ENCODE measurements at regions not wholly inside any gene's neighbourhood (a gene's known extent, or its start where the extent isn't known, plus 50 kb on each side); places are given as distances from the start of the nearest gene placed in this dataset.
"Not testable (repeated sequence)": the region's sequence is repeated elsewhere in the genome, so short reads cannot be mapped to it uniquely, and the experiment has no call there.

GRCh38 chr12:115813256-115813655 lies 464.2 kb downstream of the MED13L start:
- no peak for DNase-seq (ENCODE audit: low read depth in 4 of 4, low spot score in 3 of 4)

- DNase-seq (ENCODE audit: low read depth in 4 of 4, low spot score in 3 of 4) = no peak
Observed at GRCh38 chr12:115811929-115812328, 465.6 kb downstream of the MED13L start.

- no peak for DNase-seq (ENCODE audit: low read depth in 4 of 4, low spot score in 3 of 4)
Observed at GRCh38 chr12:115811045-115811444, 466.4 kb downstream of the MED13L start.

DNA sequence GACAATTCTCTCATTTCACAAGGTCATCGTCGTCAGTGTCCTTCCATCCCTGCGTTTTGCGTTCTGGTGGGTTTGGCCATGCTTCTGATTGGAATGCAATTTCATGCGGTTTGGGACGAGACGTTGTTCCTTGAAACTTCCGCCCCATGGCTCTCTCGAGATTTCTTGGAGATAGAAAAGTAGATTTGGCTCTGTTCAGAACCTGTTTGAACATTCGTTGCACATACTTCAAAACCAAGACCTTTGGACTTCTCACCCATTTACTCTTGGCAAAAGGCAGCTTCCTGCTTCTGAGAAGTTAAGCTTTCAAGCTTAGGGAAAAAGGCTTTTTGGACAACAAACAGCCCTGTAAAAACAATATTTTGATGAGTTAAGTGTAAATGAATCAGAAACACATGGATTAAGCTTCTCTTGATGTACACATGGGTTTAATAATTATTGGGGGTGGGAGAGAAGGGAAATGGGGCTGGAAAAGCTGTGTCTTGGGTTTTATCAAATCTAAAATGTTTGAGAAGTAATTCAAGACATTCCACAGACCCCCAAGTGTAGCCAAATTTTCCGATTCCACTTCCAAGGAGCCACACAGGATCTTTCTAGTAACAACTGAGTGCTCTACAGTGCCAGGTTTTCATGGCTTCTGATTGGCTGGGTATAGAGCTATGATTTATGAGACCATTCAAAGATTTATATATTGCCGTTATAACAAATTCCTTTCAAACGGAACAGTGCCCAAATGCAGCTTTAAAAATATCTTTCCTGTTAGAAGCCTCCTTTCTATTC lies 467.2 kb downstream of the MED13L start:
- no peak for DNase-seq (ENCODE audit: low read depth in 4 of 4, low spot score in 3 of 4)

- no peak for DNase-seq (ENCODE audit: low read depth in 4 of 4, low spot score in 3 of 4)
Observed at GRCh38 chr12:115806000-115806399, 471.5 kb downstream of the MED13L start.

GRCh38 chr12:115802767-115803166 lies 474.7 kb downstream of the MED13L start:
- no peak for DNase-seq (ENCODE audit: low read depth in 4 of 4, low spot score in 3 of 4)

- DNase-seq (ENCODE audit: low read depth in 4 of 4, low spot score in 3 of 4) = peak in 2 of 4 donors; percentile 35 to 47
Observed at GRCh38 chr12:115801871-115802270, 475.6 kb downstream of the MED13L start.

DNA sequence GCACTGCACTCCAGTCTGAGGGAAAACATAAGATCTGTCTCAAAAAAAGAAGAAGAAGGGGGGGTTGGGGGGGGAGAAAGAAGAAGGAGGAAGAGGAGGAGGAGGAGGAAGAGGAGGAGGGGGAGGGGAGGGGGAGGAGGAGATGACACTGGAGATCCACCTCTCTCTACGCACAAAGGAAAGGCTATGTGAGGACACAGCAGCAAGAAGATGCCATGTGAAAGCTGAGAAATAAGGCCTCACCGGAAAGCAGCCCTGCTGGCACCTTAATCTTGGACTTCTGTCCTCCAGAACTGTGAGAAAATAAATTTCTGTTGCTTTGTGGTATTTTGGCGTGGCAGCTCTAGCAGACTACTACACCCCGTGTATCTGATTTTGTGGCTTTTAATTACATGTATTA lies 477.9 kb downstream of the MED13L start:
- no peak for DNase-seq (ENCODE audit: low read depth in 4 of 4, low spot score in 3 of 4)

DNA sequence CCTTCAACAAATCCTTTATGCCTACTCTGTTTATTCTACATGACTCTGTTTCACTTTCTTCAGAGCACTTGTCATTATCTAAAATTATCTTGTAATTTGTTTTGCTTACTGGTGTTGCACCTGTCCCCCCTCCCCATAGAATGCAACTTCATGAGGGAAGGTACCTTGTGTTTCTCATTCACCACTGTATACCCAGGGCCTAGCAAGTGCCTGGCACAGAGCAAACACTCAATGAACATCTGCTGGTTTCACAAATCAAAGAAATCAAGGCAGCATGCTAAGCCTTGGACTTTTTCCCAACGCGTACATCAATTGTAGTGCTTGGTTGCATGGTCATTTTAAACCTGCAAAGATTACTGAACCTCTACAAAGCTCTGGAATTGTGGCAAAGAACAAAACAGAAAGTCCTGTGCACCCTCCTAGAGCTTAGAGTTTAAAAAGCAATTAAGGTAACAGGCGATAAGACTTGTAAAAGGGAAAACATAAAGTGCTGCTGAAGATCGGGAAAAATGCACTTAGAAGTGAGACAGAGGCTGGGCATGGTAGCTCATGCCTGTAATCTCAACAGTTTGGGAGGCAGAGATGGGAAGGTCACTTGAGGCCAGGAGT lies 479.1 kb downstream of the MED13L start:
- DNase-seq (ENCODE audit: low read depth in 4 of 4, low spot score in 3 of 4) = no peak

GRCh38 chr12:115794659-115795081 lies 482.8 kb downstream of the MED13L start:
- no peak for DNase-seq (ENCODE audit: low read depth in 4 of 4, low spot score in 3 of 4)

DNA sequence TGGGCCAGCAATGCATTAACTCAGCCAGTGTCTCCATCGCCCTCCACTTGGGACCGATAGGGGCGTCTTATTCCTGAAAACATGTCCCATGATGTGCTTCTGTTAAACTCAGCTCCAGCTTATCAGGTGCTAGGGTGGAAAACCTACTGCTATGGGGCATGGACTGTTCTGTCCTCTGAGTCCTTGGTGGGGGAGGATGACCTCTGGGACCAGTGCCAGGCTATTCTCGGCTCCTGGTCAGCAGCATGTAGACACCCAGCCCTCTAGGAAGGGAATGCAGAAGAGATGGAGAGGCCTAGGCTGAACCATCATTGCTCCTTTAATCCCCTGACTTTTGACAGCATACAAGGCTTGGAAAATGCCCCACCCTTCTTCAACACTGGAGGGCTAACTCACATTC lies 486.2 kb downstream of the MED13L start:
- no peak for DNase-seq (ENCODE audit: low read depth in 4 of 4, low spot score in 3 of 4)

- DNase-seq (ENCODE audit: low read depth in 4 of 4, low spot score in 3 of 4) = no peak
Observed at GRCh38 chr12:115790526-115790925, 487.0 kb downstream of the MED13L start.

DNA sequence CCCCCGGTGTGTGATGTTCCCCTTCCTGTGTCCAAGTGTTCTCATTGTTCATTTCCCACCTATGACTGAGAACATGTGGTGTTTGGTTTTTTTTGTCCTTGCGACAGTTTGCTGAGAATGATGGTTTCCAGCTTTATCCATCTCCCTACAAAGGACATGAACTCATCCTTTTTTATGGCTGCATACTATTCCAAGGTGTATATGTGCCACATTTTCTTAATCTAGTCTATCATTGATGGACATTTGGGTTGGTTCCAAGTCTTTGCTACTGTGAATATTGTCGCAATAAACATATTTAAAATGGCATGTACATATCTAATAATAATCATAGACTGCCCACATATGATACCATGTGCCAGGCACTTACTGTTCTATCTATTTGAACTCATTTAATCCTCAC lies 491.0 kb downstream of the MED13L start:
- not testable (repeated sequence) for DNase-seq (ENCODE audit: low read depth in 4 of 4, low spot score in 3 of 4)

- no peak for DNase-seq (ENCODE audit: low read depth in 4 of 4, low spot score in 3 of 4)
Observed at GRCh38 chr12:115785548-115785947, 491.9 kb downstream of the MED13L start.

DNA sequence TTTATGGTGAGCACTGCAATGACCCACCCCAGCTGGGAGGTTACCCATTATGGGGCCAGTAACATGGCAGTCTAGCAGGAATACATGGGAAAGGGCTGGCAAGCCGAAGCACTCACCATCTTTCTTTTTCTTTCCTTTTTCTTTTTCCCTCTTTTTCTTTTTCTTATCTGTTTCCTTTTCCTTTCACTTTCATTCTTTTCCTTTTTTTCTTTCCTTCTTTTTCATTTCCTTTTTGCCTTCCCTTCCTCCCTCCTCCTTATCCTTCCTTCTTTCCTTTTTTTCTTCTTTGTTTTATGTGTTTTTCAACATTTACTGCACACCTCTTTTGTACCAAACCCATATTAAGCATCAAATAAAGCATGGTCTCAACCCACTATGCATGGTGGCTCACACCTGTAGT lies 501.1 kb downstream of the MED13L start:
- no peak for DNase-seq (ENCODE audit: low read depth in 4 of 4, low spot score in 3 of 4)

DNA sequence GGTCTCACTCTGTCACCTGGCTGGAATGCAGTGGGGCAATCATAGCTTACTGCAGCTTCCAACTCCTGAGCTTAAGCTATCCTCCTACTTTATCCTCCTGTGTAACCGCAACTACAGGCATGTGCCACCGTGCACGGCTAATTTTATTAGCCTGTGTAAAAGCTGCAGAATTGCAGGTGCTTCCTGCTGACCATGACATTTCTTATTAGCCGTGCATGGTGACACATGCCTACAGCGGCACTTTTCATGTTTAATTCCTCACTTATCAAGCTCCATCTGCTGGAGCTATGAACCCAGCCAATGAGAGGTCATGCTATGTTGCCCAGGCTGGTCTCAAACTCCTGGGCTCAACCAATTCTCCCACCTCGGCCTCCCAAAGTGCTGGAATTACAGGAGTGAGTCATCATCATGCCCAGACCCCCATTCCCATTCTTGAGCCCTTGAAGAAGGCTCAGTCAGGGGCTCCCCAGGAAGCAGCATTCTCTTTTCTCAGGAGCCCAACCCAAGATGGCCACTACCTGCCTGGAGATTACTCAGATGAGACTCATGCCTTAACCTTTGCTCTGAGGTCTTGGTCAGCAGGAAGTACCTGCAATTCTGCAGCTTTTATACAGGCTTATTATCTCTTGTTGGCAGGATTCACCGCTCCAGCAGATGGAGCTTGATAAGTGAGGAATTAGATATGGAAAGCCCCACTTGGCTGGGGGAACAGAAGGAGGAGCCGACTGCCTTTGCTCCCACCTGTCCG lies 503.2 kb downstream of the MED13L start:
- DNase-seq (ENCODE audit: low read depth in 4 of 4, low spot score in 3 of 4) = no peak

DNA sequence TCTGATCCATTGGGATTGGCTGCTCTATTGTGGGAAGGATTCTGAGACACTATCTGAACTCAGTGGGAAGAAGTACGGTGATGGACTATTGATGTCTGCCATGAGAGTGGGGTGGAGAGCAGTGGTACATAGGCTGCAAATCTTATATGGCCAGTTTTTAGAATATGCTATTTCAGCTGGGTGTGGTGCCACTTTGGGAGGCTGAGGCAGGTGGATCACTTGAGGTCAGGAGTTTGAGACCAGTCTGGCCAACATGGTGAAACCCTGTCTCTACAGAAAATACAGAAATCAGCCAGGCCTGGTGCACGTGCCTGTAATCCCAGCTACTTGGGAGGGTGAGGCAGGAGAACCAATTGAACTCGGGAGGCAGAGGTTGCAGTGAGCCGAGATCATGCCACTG lies 505.9 kb downstream of the MED13L start:
- DNase-seq (ENCODE audit: low read depth in 4 of 4, low spot score in 3 of 4) = no peak

DNA sequence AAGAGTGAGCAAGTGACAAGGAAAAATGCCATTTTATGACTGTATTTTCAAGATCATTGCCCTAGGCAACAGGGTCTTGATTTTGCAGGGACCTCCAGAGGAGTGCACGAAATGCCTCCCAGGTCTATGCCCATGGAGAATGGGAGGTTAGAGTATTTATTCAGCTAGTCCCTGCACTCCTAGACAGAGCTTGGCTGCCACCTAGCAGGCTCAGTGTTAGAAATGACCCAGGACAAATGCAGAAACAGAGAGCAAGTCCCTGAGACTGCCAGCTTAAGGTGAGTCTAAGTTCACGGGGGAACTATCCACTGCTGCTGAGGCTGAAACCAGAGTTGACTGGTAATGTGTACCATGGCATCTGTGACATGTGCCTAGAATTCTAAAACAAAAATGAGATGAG lies 506.4 kb downstream of the MED13L start:
- peak in 1 of 4 donors; percentile 35 for DNase-seq (ENCODE audit: low read depth in 4 of 4, low spot score in 3 of 4)

DNA sequence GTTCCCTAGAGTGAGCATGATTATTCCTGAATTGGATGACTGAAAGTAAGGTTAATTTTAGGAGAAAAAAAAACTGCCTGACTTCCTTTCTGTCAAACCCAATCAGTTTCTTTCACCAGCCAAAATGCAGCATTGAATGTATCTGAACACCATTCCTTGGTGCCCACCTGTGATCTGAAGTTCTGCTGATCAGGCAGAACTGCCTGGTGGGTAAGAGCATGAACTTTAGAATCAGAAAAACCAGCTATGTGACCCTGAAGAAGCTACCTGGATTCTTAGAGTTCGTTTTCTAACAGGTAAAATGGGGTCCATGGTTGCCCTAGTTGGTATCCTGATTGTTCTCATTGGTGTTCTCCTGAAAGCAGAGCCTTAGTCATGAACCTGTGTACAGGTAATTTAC lies 506.9 kb downstream of the MED13L start:
- DNase-seq (ENCODE audit: low read depth in 4 of 4, low spot score in 3 of 4) = no peak

- no peak for DNase-seq (ENCODE audit: low read depth in 4 of 4, low spot score in 3 of 4)
Observed at GRCh38 chr12:115767916-115768315, 509.6 kb downstream of the MED13L start.

DNA sequence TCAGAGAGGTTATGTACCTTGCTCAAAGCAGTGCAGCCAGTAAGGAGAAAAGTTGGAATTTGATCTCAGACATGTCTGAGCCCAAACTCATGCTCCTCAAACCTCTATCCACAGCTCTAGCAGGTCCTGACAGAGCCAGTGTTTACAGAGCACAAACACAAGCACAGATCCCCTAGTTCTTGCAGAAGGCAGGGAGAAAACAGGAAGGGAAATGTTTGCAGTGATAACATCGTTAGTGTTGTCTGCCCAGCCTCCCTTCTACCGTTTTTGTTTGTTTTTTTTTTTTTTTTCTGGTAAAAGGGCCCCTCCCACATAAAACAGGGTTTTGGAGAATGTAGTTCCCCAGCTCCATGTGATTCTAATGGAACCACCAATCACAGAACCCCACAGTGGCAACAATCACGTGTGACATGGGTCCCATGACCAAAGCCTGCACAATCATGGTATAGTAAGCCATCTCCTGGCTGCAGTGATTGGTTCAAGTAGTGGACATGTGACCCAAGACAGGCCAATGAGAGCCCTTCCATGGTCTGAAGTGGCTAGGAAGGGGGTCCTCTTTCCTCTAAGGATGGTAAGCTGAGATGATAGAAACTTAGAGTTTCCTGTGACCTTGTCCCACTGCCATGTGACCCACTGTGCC lies 513.4 kb downstream of the MED13L start:
- DNase-seq (ENCODE audit: low read depth in 4 of 4, low spot score in 3 of 4) = no peak
